ENCODE measurements at regions not wholly inside any gene's neighbourhood (a gene's known extent, or its start where the extent isn't known, plus 50 kb on each side); places are given as distances from the start of the nearest gene placed in this dataset.

DNA sequence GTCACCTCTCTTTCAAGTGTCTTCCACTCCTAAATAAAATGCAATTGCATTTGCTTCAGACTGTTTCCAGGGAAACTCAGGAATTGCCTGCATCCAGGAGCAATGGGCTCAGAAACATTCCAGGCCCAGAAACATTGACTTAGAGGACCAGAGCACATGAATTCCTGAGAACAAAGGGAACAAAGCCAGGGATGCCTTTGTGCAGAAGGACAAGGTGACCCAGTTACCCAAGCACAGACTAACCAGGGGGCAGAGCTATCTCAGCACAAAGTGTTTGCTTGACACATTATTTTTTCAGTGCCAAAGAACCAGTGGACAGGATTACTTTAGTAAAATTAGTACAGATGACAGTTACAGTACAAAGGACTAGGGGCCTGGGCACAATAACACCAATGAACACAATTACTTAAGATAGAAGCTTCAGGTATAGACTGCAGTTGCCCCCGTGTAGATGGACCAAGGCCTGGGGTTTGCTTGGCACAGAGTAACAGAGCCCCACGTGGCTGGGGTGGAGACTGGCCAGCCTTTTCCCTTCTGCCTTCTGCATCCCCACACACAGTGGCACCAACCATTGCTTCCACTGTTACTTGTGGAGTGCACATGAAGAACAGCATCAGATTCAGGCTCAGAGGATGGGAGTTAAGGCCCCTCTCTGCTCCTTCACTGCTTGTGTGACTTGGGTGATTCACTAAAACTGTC is 500.8 kb downstream of the INSC start:
- no peak for TF ChIP-seq EZH2phosphoT487 (IDR thresholded peaks at IDR 0.05; ENCODE audit: borderline replicate concordance)
- TF ChIP-seq, protein P1, sequence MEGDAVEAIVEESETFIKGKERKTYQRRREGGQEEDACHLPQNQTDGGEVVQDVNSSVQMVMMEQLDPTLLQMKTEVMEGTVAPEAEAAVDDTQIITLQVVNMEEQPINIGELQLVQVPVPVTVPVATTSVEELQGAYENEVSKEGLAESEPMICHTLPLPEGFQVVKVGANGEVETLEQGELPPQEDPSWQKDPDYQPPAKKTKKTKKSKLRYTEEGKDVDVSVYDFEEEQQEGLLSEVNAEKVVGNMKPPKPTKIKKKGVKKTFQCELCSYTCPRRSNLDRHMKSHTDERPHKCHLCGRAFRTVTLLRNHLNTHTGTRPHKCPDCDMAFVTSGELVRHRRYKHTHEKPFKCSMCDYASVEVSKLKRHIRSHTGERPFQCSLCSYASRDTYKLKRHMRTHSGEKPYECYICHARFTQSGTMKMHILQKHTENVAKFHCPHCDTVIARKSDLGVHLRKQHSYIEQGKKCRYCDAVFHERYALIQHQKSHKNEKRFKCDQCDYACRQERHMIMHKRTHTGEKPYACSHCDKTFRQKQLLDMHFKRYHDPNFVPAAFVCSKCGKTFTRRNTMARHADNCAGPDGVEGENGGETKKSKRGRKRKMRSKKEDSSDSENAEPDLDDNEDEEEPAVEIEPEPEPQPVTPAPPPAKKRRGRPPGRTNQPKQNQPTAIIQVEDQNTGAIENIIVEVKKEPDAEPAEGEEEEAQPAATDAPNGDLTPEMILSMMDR (conservative IDR thresholded peaks at IDR 0.05; ENCODE audit: low read length), result no peak
